Panc1 (cell line): ENCODE measurements at regions not wholly inside any gene's neighbourhood (a gene's known extent, or its start where the extent isn't known, plus 50 kb on each side); places are given as distances from the start of the nearest gene placed in this dataset.

Experiments
- ATAC-seq: fragments of 200-7000 bp; cut with Tn5 transposase; 2 replicates; pipeline ENCODE4 v1.9.1; 2020; ENCODE audit warnings: mild to moderate bottlenecking, moderate library complexity
- BruUV-seq: library from RNA; stranded (reverse); fragments of 400-500 nt; replicated peaks from 2 replicates; lab custom pipeline; 2021; lab: Mats Ljungman, UMichigan
- CTCF ChIA-PET: fragments of 300-600 bp; sonication (Branson Sonifier 250); formaldehyde crosslinking; loops from one replicate; lab custom pipeline; 2022; ENCODE audit warnings: antibody characterized with exemption; lab: Charles Lee
- POLR2A ChIA-PET: fragments of 300-600 bp; sonication (Branson Sonifier 250); formaldehyde crosslinking; loops from one replicate; lab custom pipeline; 2022; ENCODE audit warnings: antibody characterized with exemption; lab: Charles Lee
- DNase-seq: peaks from one replicate; pipeline ENCODE4 v3.0.0-alpha.2; 2010; ENCODE audit warnings: low read depth, low spot score
- H3K27ac ChIP-seq: 2 replicates; pipeline ENCODE4 v1.5.1; 2011; ENCODE audit warnings: mild to moderate bottlenecking, low read length, inconsistent platforms
- H3K27me3 ChIP-seq: fragments of 200-500 bp; sonication (Bioruptor generic); 2 replicates; pipeline ENCODE4 v1.6.0; 2014; ENCODE audit warnings: low read length, inconsistent platforms; ENCODE audit not compliant: control insufficient read depth, insufficient read depth
- H3K36me3 ChIP-seq: fragments of 200-500 bp; sonication (Bioruptor generic); 2 replicates; pipeline ENCODE4 v1.5.1; 2014; ENCODE audit warnings: inconsistent platforms, mild to moderate bottlenecking, low read length, moderate library complexity; ENCODE audit not compliant: control insufficient read depth, insufficient read depth
- H3K4me1 ChIP-seq: 2 replicates; pipeline ENCODE4 v1.5.1; 2011; ENCODE audit warnings: inconsistent platforms, mild to moderate bottlenecking, low read length, moderate library complexity; ENCODE audit not compliant: control insufficient read depth, insufficient read depth
- H3K4me3 ChIP-seq, 2 experiments: 2 replicates each; pipeline ENCODE4 v1.5.1; 2011 to 2012; ENCODE audit warnings: low read depth in 2 of 2, low read length in 2 of 2, mild to moderate bottlenecking in 2 of 2, inconsistent platforms in 1 of 2, moderate library complexity in 1 of 2
- H3K9me3 ChIP-seq: fragments of 200-500 bp; sonication (Bioruptor generic); 2 replicates; pipeline ENCODE4 v1.5.1; 2014; ENCODE audit warnings: low read depth, mild to moderate bottlenecking, inconsistent platforms, low read length, moderate library complexity; ENCODE audit not compliant: control insufficient read depth, insufficient read depth
- CTCF ChIP-seq: fragments of 450-650 bp; IDR thresholded peaks from 2 replicates; pipeline ENCODE4 v1.5.1; 2017; ENCODE audit warnings: mild to moderate bottlenecking
- POLR2AphosphoS5 ChIP-seq: IDR thresholded peaks from 2 replicates; pipeline ENCODE4 v1.6.1; 2012; ENCODE audit warnings: mild to moderate bottlenecking, low read depth, low read length, moderate library complexity
- REST ChIP-seq, 2 experiments: IDR thresholded peaks; 2 replicates each; pipeline ENCODE4 v1.6.1; 2011 to 2012; ENCODE audit warnings: low read depth in 2 of 2, control low read depth in 1 of 2, low read length in 1 of 2, mild to moderate bottlenecking in 1 of 2, moderate library complexity in 1 of 2; ENCODE audit not compliant: insufficient read depth in 1 of 2
- SIN3A ChIP-seq: IDR thresholded peaks from 2 replicates; pipeline ENCODE4 v1.6.1; 2012; ENCODE audit warnings: low read depth, mild to moderate bottlenecking, low read length, moderate library complexity, borderline replicate concordance; ENCODE audit not compliant: insufficient read depth
- TCF7L2 ChIP-seq: IDR thresholded peaks from 2 replicates; pipeline ENCODE4 v1.6.1; 2011; ENCODE audit warnings: mild to moderate bottlenecking, low read depth, low read length, inconsistent platforms
- in situ Hi-C: cut with HindIII; loops from 2 replicates; pipeline ENCODE4 v1.10.0; 2016; ENCODE audit warnings: low sequenced_read_pairs, low pct_unique_long_range_greater_than_20kb
- intact Hi-C: fragments of 100-400 bp; cut with micrococcal nuclease; formaldehyde crosslinking; loops from one replicate; pipeline ENCODE4 v1.10.0; 2022; ENCODE audit not compliant: unreplicated experiment

DNA sequence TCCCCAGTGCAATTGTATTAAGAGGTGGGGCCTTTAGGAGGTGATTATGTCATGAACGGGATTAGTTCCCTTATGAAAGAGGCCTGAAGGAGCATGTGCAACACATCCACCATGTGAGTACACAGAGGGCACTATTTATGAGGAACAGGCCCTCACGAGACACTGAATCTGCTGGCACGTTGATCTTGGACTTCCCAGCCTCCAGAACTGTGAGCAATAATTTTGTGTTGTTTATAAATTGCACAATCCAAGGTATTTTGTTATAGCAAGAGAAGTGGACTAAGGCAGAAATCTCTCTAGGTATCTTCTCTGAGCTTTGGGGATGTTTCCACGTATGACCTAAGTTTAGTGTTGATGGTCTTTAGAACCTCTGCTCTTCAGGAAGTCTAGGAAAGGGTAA lies 149.3 kb upstream of the CBLB start:
- H3K4me1 ChIP-seq, result no peaks in the 10 kb centered on the region
- intact Hi-C loops, result no loop called here
- H3K36me3 ChIP-seq, result no peaks in the 10 kb centered on the region
- BruUV-seq, result no TSS peak
- ChIA-PET CTCF (no interaction called here), POLR2A (no interaction called here)
- no peak for ATAC-seq
- in situ Hi-C loops, result no loop called here
- H3K27ac ChIP-seq, result no peak overlapping the region
- TF ChIP-seq SIN3A (no peak), CTCF (no peak), POLR2AphosphoS5 (no peak), TCF7L2 (no peak), REST (IDR thresholded peaks at IDR 0.05; ENCODE audit: insufficient read depth in 1 of 2, low read depth in 2 of 2, low read length in 1 of 2) (no peak)
- no peak overlapping the region for H3K4me3 ChIP-seq
- DNase-seq, result no peak
- no peaks in the 10 kb centered on the region for H3K9me3 ChIP-seq
- no peaks in the 10 kb centered on the region for H3K27me3 ChIP-seq

GRCh38 chr3:106018929-106019550 lies 150.2 kb upstream of the CBLB start:
- no peak for TF ChIP-seq SIN3A
- TF ChIP-seq CTCF, result no peak
- no peak for TF ChIP-seq TCF7L2
- TF ChIP-seq POLR2AphosphoS5, result no peak
- no peak for TF ChIP-seq REST (IDR thresholded peaks at IDR 0.05; ENCODE audit: insufficient read depth in 1 of 2, low read depth in 2 of 2, low read length in 1 of 2)
- no TSS peak for BruUV-seq
- no peaks in the 10 kb centered on the region for H3K4me1 ChIP-seq
- no peak overlapping the region for H3K27ac ChIP-seq
- no peaks in the 10 kb centered on the region for H3K36me3 ChIP-seq
- no peak for ATAC-seq
- POLR2A ChIA-PET, result no interaction called here
- no peak overlapping the region for H3K4me3 ChIP-seq
- H3K9me3 ChIP-seq, result no peaks in the 10 kb centered on the region
- no peaks in the 10 kb centered on the region for H3K27me3 ChIP-seq
- in situ Hi-C loops, result no loop called here
- no peak for DNase-seq
- CTCF ChIA-PET, result no interaction called here
- intact Hi-C loops, result no loop called here
